ENCODE measurements at regions not wholly inside any gene's neighbourhood (a gene's known extent, or its start where the extent isn't known, plus 50 kb on each side); places are given as distances from the start of the nearest gene placed in this dataset.

- CTCF ChIA-PET = no interaction called here
- H3K4me1 ChIP-seq (ENCODE audit: insufficient read depth, low read length) = no peaks in the 10 kb centered on the region
- ATAC-seq (ENCODE audit: poor library complexity) = no peak
- no peak for DNase-seq
- intact Hi-C loops (cut with DNase I, micrococcal nuclease) = no loop called here
- POLR2A ChIA-PET = interaction anchor here (0.8 kb wide), 1 partner anchor 51 kb away, joined by 3 read pairs; no protein-coding TSS in a partner anchor
- no peaks in the 10 kb centered on the region for H3K36me3 ChIP-seq (ENCODE audit: insufficient read depth, low read length)
- H3K9me3 ChIP-seq (ENCODE audit: control insufficient read depth in 1 of 2, insufficient read depth in 1 of 2, low read length in 2 of 2) = no peaks in the 10 kb centered on the region
- Mint-ChIP-seq H3K9me3 (peaks cover 3% of the 10 kb centered on the region), H3K4me3 (no peak overlapping the region), H3K27me3 (no peaks in the 10 kb centered on the region), H3K27ac (no peak overlapping the region), H3K4me1 (ENCODE audit: low read depth) (no peaks in the 10 kb centered on the region), H3K36me3 (ENCODE audit: low read depth) (no peaks in the 10 kb centered on the region)
- H3K4me3 ChIP-seq (ENCODE audit: low read length) = no peak overlapping the region
- no peaks in the 10 kb centered on the region for H3K27me3 ChIP-seq (ENCODE audit: control insufficient read depth in 1 of 2, insufficient read depth in 2 of 2, low read length in 2 of 2)
- H3K27ac ChIP-seq (ENCODE audit: low read depth in 1 of 2, low read length in 2 of 2) = no peak overlapping the region
- TF ChIP-seq CTCF (IDR thresholded peaks at IDR 0.05) = no peak
These were observed 696.3 kb upstream of the USP15 start for GRCh38 chr12:61563665-61564450.

GRCh38 chr12:61564466-61564865 lies 695.7 kb upstream of the USP15 start:
- H3K27me3 ChIP-seq (ENCODE audit: control insufficient read depth in 1 of 2, insufficient read depth in 2 of 2, low read length in 2 of 2) = no peaks in the 10 kb centered on the region
- ChIA-PET CTCF (no interaction called here), POLR2A (no interaction called here)
- DNase-seq (no peak), ATAC-seq (ENCODE audit: poor library complexity) (no peak)
- Mint-ChIP-seq H3K4me3 (no peak overlapping the region), H3K36me3 (ENCODE audit: low read depth) (no peaks in the 10 kb centered on the region), H3K27ac (no peak overlapping the region), H3K27me3 (no peaks in the 10 kb centered on the region), H3K9me3 (peaks cover 3% of the 10 kb centered on the region), H3K4me1 (ENCODE audit: low read depth) (no peaks in the 10 kb centered on the region)
- no peak overlapping the region for H3K27ac ChIP-seq (ENCODE audit: low read depth in 1 of 2, low read length in 2 of 2)
- no peak for TF ChIP-seq CTCF (IDR thresholded peaks at IDR 0.05)
- H3K36me3 ChIP-seq (ENCODE audit: insufficient read depth, low read length) = no peaks in the 10 kb centered on the region
- no peaks in the 10 kb centered on the region for H3K9me3 ChIP-seq (ENCODE audit: control insufficient read depth in 1 of 2, insufficient read depth in 1 of 2, low read length in 2 of 2)
- intact Hi-C loops (cut with DNase I, micrococcal nuclease) = no loop called here
- H3K4me3 ChIP-seq (ENCODE audit: low read length) = no peak overlapping the region
- H3K4me1 ChIP-seq (ENCODE audit: insufficient read depth, low read length) = no peaks in the 10 kb centered on the region

GRCh38 chr12:61566183-61566582 lies 694.0 kb upstream of the USP15 start:
- TF ChIP-seq CTCF (IDR thresholded peaks at IDR 0.05) = no peak
- no peaks in the 10 kb centered on the region for H3K36me3 Mint-ChIP-seq (ENCODE audit: low read depth)
- Histone ChIP-seq H3K27ac (ENCODE audit: low read depth in 1 of 2, low read length in 2 of 2) (no peak overlapping the region), H3K9me3 (ENCODE audit: control insufficient read depth in 1 of 2, insufficient read depth in 1 of 2, low read length in 2 of 2) (no peaks in the 10 kb centered on the region), H3K4me1 (ENCODE audit: insufficient read depth, low read length) (no peaks in the 10 kb centered on the region), H3K4me3 (ENCODE audit: low read length) (no peak overlapping the region), H3K27me3 (ENCODE audit: control insufficient read depth in 1 of 2, insufficient read depth in 2 of 2, low read length in 2 of 2) (no peaks in the 10 kb centered on the region), H3K36me3 (ENCODE audit: insufficient read depth, low read length) (no peaks in the 10 kb centered on the region)
- ChIA-PET POLR2A (no interaction called here), CTCF (no interaction called here)
- no peak overlapping the region for H3K4me3 Mint-ChIP-seq
- ATAC-seq (ENCODE audit: poor library complexity) (no peak), DNase-seq (no peak)
- peaks cover 3% of the 10 kb centered on the region for H3K9me3 Mint-ChIP-seq
- H3K27ac Mint-ChIP-seq = no peak overlapping the region
- H3K4me1 Mint-ChIP-seq (ENCODE audit: low read depth) = no peaks in the 10 kb centered on the region
- intact Hi-C loops (cut with DNase I, micrococcal nuclease) = no loop called here
- H3K27me3 Mint-ChIP-seq = no peaks in the 10 kb centered on the region
